Activated CD4-positive, alpha-beta T cell treated with anti-CD3 and anti-CD28 coated beads, Interleukin-2, amount 50 U/mL, for 48 hours (primary cell): ENCODE measurements at regions not wholly inside any gene's neighbourhood (a gene's known extent, or its start where the extent isn't known, plus 50 kb on each side); places are given as distances from the start of the nearest gene placed in this dataset.

ENCODE experiments used
- DNase-seq, 2 experiments: peaks; one replicate each; pipeline ENCODE4 v3.0.0-alpha.2; 2020

GRCh38 chr1:98104289-98104688 is 183.5 kb upstream of the DPYD start:
- DNase-seq, result no peak

- DNase-seq, result no peak
Observed at GRCh38 chr1:98103617-98104285, 182.9 kb upstream of the DPYD start.

- no peak for DNase-seq
Observed at GRCh38 chr1:98102345-98103030, 181.7 kb upstream of the DPYD start.

GRCh38 chr1:98101364-98101763 is 180.5 kb upstream of the DPYD start:
- no peak for DNase-seq

GRCh38 chr1:98099501-98099900 is 178.7 kb upstream of the DPYD start:
- no peak for DNase-seq

- no peak for DNase-seq
Observed at GRCh38 chr1:98098473-98098872, 177.6 kb upstream of the DPYD start.

GRCh38 chr1:98090351-98090750 is 169.5 kb upstream of the DPYD start:
- DNase-seq, result no peak

- DNase-seq, result no peak
Observed at GRCh38 chr1:98088381-98088780, 167.5 kb upstream of the DPYD start.

GRCh38 chr1:98086796-98087441 is 166.1 kb upstream of the DPYD start:
- no peak for DNase-seq

- no peak for DNase-seq
Observed at GRCh38 chr1:98086156-98086555, 165.3 kb upstream of the DPYD start.

GRCh38 chr1:98084188-98084587 is 163.4 kb upstream of the DPYD start:
- no peak for DNase-seq

- DNase-seq, result no peak
Observed at GRCh38 chr1:98081944-98082343, 161.1 kb upstream of the DPYD start.

- no peak for DNase-seq
Observed at GRCh38 chr1:98078596-98078995, 157.8 kb upstream of the DPYD start.

GRCh38 chr1:98077691-98078090 is 156.9 kb upstream of the DPYD start:
- no peak for DNase-seq

- DNase-seq, result no peak
Observed at GRCh38 chr1:98075626-98076025, 154.8 kb upstream of the DPYD start.

GRCh38 chr1:98073823-98074222 is 153.0 kb upstream of the DPYD start:
- DNase-seq, result no peak

- no peak for DNase-seq
Observed at GRCh38 chr1:98073106-98073505, 152.3 kb upstream of the DPYD start.

- no peak for DNase-seq
Observed at GRCh38 chr1:98072047-98072446, 151.2 kb upstream of the DPYD start.

- no peak for DNase-seq
Observed at GRCh38 chr1:98068016-98068415, 147.2 kb upstream of the DPYD start.

GRCh38 chr1:98066911-98067310 is 146.1 kb upstream of the DPYD start:
- no peak for DNase-seq

- DNase-seq, result no peak
Observed at GRCh38 chr1:98059620-98060019, 138.8 kb upstream of the DPYD start.

- DNase-seq, result no peak
Observed at GRCh38 chr1:98058676-98059075, 137.8 kb upstream of the DPYD start.

- DNase-seq, result no peak
Observed at GRCh38 chr1:98057236-98057910, 136.5 kb upstream of the DPYD start.

- no peak for DNase-seq
Observed at GRCh38 chr1:98056781-98057180, 135.9 kb upstream of the DPYD start.
